CD14-positive monocyte (primary cell): ENCODE measurements at regions not wholly inside any gene's neighbourhood (a gene's known extent, or its start where the extent isn't known, plus 50 kb on each side); places are given as distances from the start of the nearest gene placed in this dataset.

Experiments
- DNase-seq, 3 donors: peaks; one replicate each; pipeline ENCODE4 v3.0.0-alpha.2; 2011 to 2022
- H2AFZ ChIP-seq: 2 replicates; pipeline ENCODE4 v1.6.0; 2012; ENCODE audit warnings: mild to moderate bottlenecking, low read depth, low read length, inconsistent platforms; ENCODE audit not compliant: insufficient read depth, poor library complexity, severe bottlenecking
- H3K27ac ChIP-seq, 2 donors: 1 replicate in 1 of 2; 2 replicates in 1 of 2; pipeline ENCODE4 v1.5.1; 2012 to 2013; ENCODE audit warnings: low read length in 2 of 2, control low read depth in 1 of 2, inconsistent platforms in 1 of 2, low read depth in 1 of 2, mild to moderate bottlenecking in 1 of 2
- H3K27me3 ChIP-seq, 2 donors: one replicate each; pipeline versions ENCODE4 v1.6.0 to v1.6.1; 2011 to 2013; ENCODE audit warnings: low read length in 2 of 2; ENCODE audit not compliant: control insufficient read depth in 2 of 2, insufficient read depth in 2 of 2
- H3K36me3 ChIP-seq, 2 donors: replicated peaks in 1 of 2; 1 replicate in 1 of 2; 2 replicates in 1 of 2; pipeline versions ENCODE4 v1.5.1 to v1.6.1; 2012 to 2013; ENCODE audit warnings: low read length in 2 of 2, control low read depth in 1 of 2, inconsistent platforms in 1 of 2, mild to moderate bottlenecking in 1 of 2; ENCODE audit not compliant: insufficient read depth in 2 of 2, control insufficient read depth in 1 of 2
- H3K4me1 ChIP-seq, 2 donors: 1 replicate in 1 of 2; 2 replicates in 1 of 2; pipeline versions ENCODE4 v1.5.1 to v1.6.1; 2012 to 2013; ENCODE audit warnings: low read length in 2 of 2, control low read depth in 1 of 2, inconsistent platforms in 1 of 2, mild to moderate bottlenecking in 1 of 2, moderate library complexity in 1 of 2; ENCODE audit not compliant: insufficient read depth in 2 of 2, control insufficient read depth in 1 of 2
- H3K4me2 ChIP-seq: replicated peaks from 2 replicates; pipeline ENCODE3; 2012; ENCODE audit warnings: low read length, moderate library complexity, mild to moderate bottlenecking; ENCODE audit not compliant: poor library complexity, severe bottlenecking; ENCODE audit errors: extremely low read depth
- H3K4me3 ChIP-seq, 3 experiments: fragments of 200-600 bp in 1 of 3; sonication (generic) in 1 of 3; replicated peaks in 1 of 3; 1 replicate in 2 of 3; 2 replicates in 1 of 3; pipeline ENCODE4 v1.5.1; 2011 to 2013; ENCODE audit warnings: low read length in 3 of 3, mild to moderate bottlenecking in 3 of 3, control low read depth in 2 of 3, low read depth in 2 of 3, inconsistent platforms in 1 of 3, moderate library complexity in 1 of 3
- H3K79me2 ChIP-seq: 2 replicates; pipeline ENCODE4 v1.6.0; 2012; ENCODE audit warnings: mild to moderate bottlenecking, control low read depth, inconsistent platforms, low read length, moderate library complexity; ENCODE audit not compliant: insufficient read depth
- H3K9ac ChIP-seq: 2 replicates; pipeline ENCODE4 v1.6.0; 2017; ENCODE audit warnings: low read length, mild to moderate bottlenecking; ENCODE audit not compliant: insufficient read depth, poor library complexity, severe bottlenecking
- H3K9me3 ChIP-seq, 2 donors: replicated peaks in 1 of 2; 1 replicate in 1 of 2; 2 replicates in 1 of 2; pipeline versions ENCODE4 v1.5.1 to v1.6.1; 2012 to 2013; ENCODE audit warnings: low read length in 2 of 2, control low read depth in 1 of 2; ENCODE audit not compliant: control insufficient read depth in 1 of 2, insufficient read depth in 1 of 2
- H4K20me1 ChIP-seq: 2 replicates; pipeline ENCODE4 v1.6.0; 2012; ENCODE audit warnings: mild to moderate bottlenecking, low read length, control low read depth, moderate library complexity; ENCODE audit not compliant: insufficient read depth
- H3K27ac Mint-ChIP-seq, 7 donors: one replicate each; pipeline ENCODE4 v1.8.0; 2020; ENCODE audit warnings: mild to moderate bottlenecking in 7 of 7, mixed read lengths in 7 of 7, moderate library complexity in 6 of 7, inconsistent platforms in 2 of 7
- H3K27me3 Mint-ChIP-seq, 3 donors: one replicate each; pipeline ENCODE4 v1.8.0; 2021 to 2022; ENCODE audit warnings: low read depth in 3 of 3, mild to moderate bottlenecking in 3 of 3, mixed read lengths in 3 of 3, moderate library complexity in 3 of 3, inconsistent platforms in 1 of 3
- H3K36me3 Mint-ChIP-seq, 2 donors: one replicate each; pipeline ENCODE4 v1.8.0; 2020; ENCODE audit warnings: mixed read lengths in 2 of 2, inconsistent platforms in 1 of 2, mild to moderate bottlenecking in 1 of 2
- H3K4me1 Mint-ChIP-seq: one replicate; pipeline ENCODE4 v1.8.0; 2020; ENCODE audit warnings: mild to moderate bottlenecking, mixed read lengths
- H3K4me3 Mint-ChIP-seq, 2 donors: one replicate each; pipeline ENCODE4 v1.8.0; 2020; ENCODE audit warnings: mild to moderate bottlenecking in 2 of 2, mixed read lengths in 2 of 2, moderate library complexity in 1 of 2
- H3K9me3 Mint-ChIP-seq, 7 donors: one replicate each; pipeline ENCODE4 v1.8.0; 2020 to 2022; ENCODE audit warnings: mixed read lengths in 7 of 7, mild to moderate bottlenecking in 6 of 7, moderate library complexity in 6 of 7, inconsistent platforms in 2 of 7
- CTCF ChIP-seq: fragments of 200-600 bp; IDR thresholded peaks from one replicate; pipeline ENCODE4 v1.8.0; 2022; ENCODE audit warnings: antibody characterized with exemption, mild to moderate bottlenecking
- WGBS: methylation state at CpG from one replicate; pipeline ENCODE4 v1.1.5; 2013; ENCODE audit warnings: missing lambda C conversion rate; ENCODE audit not compliant: insufficient coverage; 5-methylcytosine and 5-hydroxymethylcytosine counted together
- intact Hi-C, 2 donors: fragments of 100-400 bp; cut with micrococcal nuclease; formaldehyde crosslinking; loops; one replicate each; pipeline versions ENCODE4 v1.15.0 to v1.15.1; 2023

- no peak overlapping the region for H3K4me3 ChIP-seq
- H4K20me1 ChIP-seq = no peaks in the 10 kb centered on the region
- no peak for DNase-seq
- H3K4me1 Mint-ChIP-seq = no peaks in the 10 kb centered on the region
- no peaks in the 10 kb centered on the region for H3K36me3 Mint-ChIP-seq
- H3K9me3 Mint-ChIP-seq = no peaks in the 10 kb centered on the region
- H3K4me3 Mint-ChIP-seq = no peak overlapping the region
- no peaks in the 10 kb centered on the region for H3K4me1 ChIP-seq
- H3K27me3 Mint-ChIP-seq = peaks cover 0 to 6% (median 2%) of the 10 kb centered on the region in 3 donors
- no peak overlapping the region for H3K27ac ChIP-seq
- intact Hi-C loops = no loop called here
- H3K79me2 ChIP-seq = no peaks in the 10 kb centered on the region
- H3K27ac Mint-ChIP-seq = no peak overlapping the region
- H3K4me2 ChIP-seq = no peak overlapping the region
- no peaks in the 10 kb centered on the region for H3K36me3 ChIP-seq
- H3K9ac ChIP-seq = no peak overlapping the region
- H3K27me3 ChIP-seq = no peaks in the 10 kb centered on the region
- WGBS = no CpG with 5 or more reads among the region's 3 CpGs
- no peak overlapping the region for H2AFZ ChIP-seq
- TF ChIP-seq CTCF = no peak
- H3K9me3 ChIP-seq = no peaks in the 10 kb centered on the region
Observed at GRCh38 chr9:84490206-84490841, 149.8 kb upstream of the SLC28A3 start.

- Mint-ChIP-seq H3K4me3 (no peak overlapping the region), H3K27me3 (peaks cover 0 to 6% (median 2%) of the 10 kb centered on the region in 3 donors), H3K4me1 (no peaks in the 10 kb centered on the region), H3K36me3 (no peaks in the 10 kb centered on the region), H3K9me3 (no peaks in the 10 kb centered on the region), H3K27ac (no peak overlapping the region)
- no peak overlapping the region for H3K4me2 ChIP-seq
- no peak overlapping the region for H3K4me3 ChIP-seq
- 100% methylated on average over 1 of the region's 1 CpG for WGBS
- H3K27ac ChIP-seq = no peak overlapping the region
- H4K20me1 ChIP-seq = no peaks in the 10 kb centered on the region
- intact Hi-C loops = no loop called here
- no peaks in the 10 kb centered on the region for H3K4me1 ChIP-seq
- H3K9ac ChIP-seq = no peak overlapping the region
- H3K36me3 ChIP-seq = no peaks in the 10 kb centered on the region
- DNase-seq = no peak
- H2AFZ ChIP-seq = no peak overlapping the region
- H3K27me3 ChIP-seq = no peaks in the 10 kb centered on the region
- TF ChIP-seq CTCF = no peak
- H3K9me3 ChIP-seq = no peaks in the 10 kb centered on the region
- H3K79me2 ChIP-seq = no peaks in the 10 kb centered on the region
Observed at GRCh38 chr9:84490842-84491325, 150.3 kb upstream of the SLC28A3 start.
